ENCODE measurements at regions not wholly inside any gene's neighbourhood (a gene's known extent, or its start where the extent isn't known, plus 50 kb on each side); places are given as distances from the start of the nearest gene placed in this dataset.
"Not testable (repeated sequence)": the region's sequence is repeated elsewhere in the genome, so short reads cannot be mapped to it uniquely, and the experiment has no call there.

- no peak overlapping the region for H3K4me3 ChIP-seq
- H3K27me3 ChIP-seq = no peaks in the 10 kb centered on the region
- no peak for TF ChIP-seq POLR2A (IDR thresholded peaks at IDR 0.05)
- TF ChIP-seq CTCF (IDR thresholded peaks at IDR 0.05) = no peak
- no peaks in the 10 kb centered on the region for H3K4me1 ChIP-seq
- H3K9me3 ChIP-seq = no peaks in the 10 kb centered on the region
- DNase-seq = no peak
- intact Hi-C loops (cut with DNase I) = no loop called here
- H3K36me3 ChIP-seq = no peaks in the 10 kb centered on the region
- no peak overlapping the region for H3K27ac ChIP-seq
- 65 to 69% methylated on average over 6 to 7 of the region's 7 CpGs for WGBS, 2 donors
Measured at GRCh38 chr7:142434666-142435167, 176.9 kb upstream of the PRSS58 start.

GRCh38 chr7:142434133-142434532 lies 176.3 kb upstream of the PRSS58 start:
- H3K27ac ChIP-seq; H3K36me3 ChIP-seq; H3K27me3 ChIP-seq; H3K4me3 ChIP-seq; H3K4me1 ChIP-seq; intact Hi-C loops (cut with DNase I); DNase-seq; H3K9me3 ChIP-seq: not testable (repeated sequence)
- 32 to 41% methylated on average over 3 to 4 of the region's 5 CpGs for WGBS, 2 donors

- 71 to 90% methylated on average over 1 to 2 of the region's 2 CpGs for WGBS, 2 donors
- DNase-seq = no peak
- no peaks in the 10 kb centered on the region for H3K4me1 ChIP-seq
- intact Hi-C loops (cut with DNase I) = no loop called here
- TF ChIP-seq CTCF (IDR thresholded peaks at IDR 0.05) (no peak), POLR2A (IDR thresholded peaks at IDR 0.05) (no peak)
- no peak overlapping the region for H3K4me3 ChIP-seq
- no peaks in the 10 kb centered on the region for H3K36me3 ChIP-seq
- H3K27ac ChIP-seq = no peak overlapping the region
- no peaks in the 10 kb centered on the region for H3K9me3 ChIP-seq
- no peaks in the 10 kb centered on the region for H3K27me3 ChIP-seq
Measured at GRCh38 chr7:142432377-142432776, 174.5 kb upstream of the PRSS58 start.

GRCh38 chr7:142431491-142431890 lies 173.6 kb upstream of the PRSS58 start:
- H3K4me3 ChIP-seq = no peak overlapping the region
- WGBS, 2 donors = 42 to 65% methylated on average over 2 of the region's 2 CpGs
- no peaks in the 10 kb centered on the region for H3K27me3 ChIP-seq
- no peak for DNase-seq
- no peaks in the 10 kb centered on the region for H3K4me1 ChIP-seq
- no peak for TF ChIP-seq POLR2A (IDR thresholded peaks at IDR 0.05)
- no peak for TF ChIP-seq CTCF (IDR thresholded peaks at IDR 0.05)
- no peaks in the 10 kb centered on the region for H3K9me3 ChIP-seq
- H3K36me3 ChIP-seq = no peaks in the 10 kb centered on the region
- no peak overlapping the region for H3K27ac ChIP-seq
- intact Hi-C loops (cut with DNase I) = no loop called here

- DNase-seq = no peak
- WGBS, 2 donors = 33 to 44% methylated on average over 2 of the region's 2 CpGs
- no peak for TF ChIP-seq POLR2A (IDR thresholded peaks at IDR 0.05)
- no peak for TF ChIP-seq CTCF (IDR thresholded peaks at IDR 0.05)
Measured at GRCh38 chr7:142428094-142428493, 170.2 kb upstream of the PRSS58 start.

GRCh38 chr7:142425281-142425680 lies 167.4 kb upstream of the PRSS58 start:
- Histone ChIP-seq H3K27ac (no peak overlapping the region), H3K4me1 (no peaks in the 10 kb centered on the region), H3K9me3 (no peaks in the 10 kb centered on the region), H3K4me3 (no peak overlapping the region), H3K27me3 (no peaks in the 10 kb centered on the region), H3K36me3 (no peaks in the 10 kb centered on the region)
- TF ChIP-seq CTCF (IDR thresholded peaks at IDR 0.05) (no peak), POLR2A (IDR thresholded peaks at IDR 0.05) (no peak)
- 26 to 54% methylated on average over 6 of the region's 8 CpGs for WGBS, 2 donors
- intact Hi-C loops (cut with DNase I) = no loop called here
- no peak for DNase-seq

More at GRCh38 chr7:142428094-142428493, 170.2 kb upstream of the PRSS58 start:
- Histone ChIP-seq H3K27ac (no peak overlapping the region), H3K36me3 (no peaks in the 10 kb centered on the region), H3K9me3 (no peaks in the 10 kb centered on the region), H3K4me3 (no peak overlapping the region), H3K27me3 (no peaks in the 10 kb centered on the region), H3K4me1 (no peaks in the 10 kb centered on the region)
- intact Hi-C loops (cut with DNase I) = no loop called here
